Activated T-helper 1 cell treated with anti-CD3 and anti-CD28 coated beads, Interleukin-12 subunit alpha, Interleukin-12 subunit beta, Interleukin-2, Interleukin-4 antibody, amounts not matched to agents 30 ng/mL and 10 ng/mL and 1 ng/mL, durations not matched to agents 14 hours and 24 hours and 36 hours (primary cell): ENCODE measurements at regions not wholly inside any gene's neighbourhood (a gene's known extent, or its start where the extent isn't known, plus 50 kb on each side); places are given as distances from the start of the nearest gene placed in this dataset.
"Not testable (repeated sequence)": the region's sequence is repeated elsewhere in the genome, so short reads cannot be mapped to it uniquely, and the experiment has no call there.

Experiments used
- DNase-seq: peaks from one replicate; pipeline ENCODE4 v3.0.0; 2021; ENCODE audit warnings: low spot score
- H3K27ac Mint-ChIP-seq: one replicate; pipeline ENCODE4 v1.8.0; 2021; ENCODE audit warnings: mild to moderate bottlenecking, mixed read lengths
- H3K27me3 Mint-ChIP-seq: one replicate; pipeline ENCODE4 v1.8.0; 2022; ENCODE audit warnings: mild to moderate bottlenecking, moderate library complexity, mixed read lengths; ENCODE audit not compliant: insufficient read depth
- H3K36me3 Mint-ChIP-seq: one replicate; pipeline ENCODE4 v1.8.0; 2021; ENCODE audit warnings: low read depth, mixed read lengths
- H3K4me1 Mint-ChIP-seq: one replicate; pipeline ENCODE4 v1.8.0; 2021; ENCODE audit warnings: low read depth, mixed read lengths
- H3K4me3 Mint-ChIP-seq: one replicate; pipeline ENCODE4 v1.8.0; 2021; ENCODE audit warnings: mild to moderate bottlenecking, moderate library complexity, mixed read lengths
- H3K9me3 Mint-ChIP-seq: one replicate; pipeline ENCODE4 v1.8.0; 2021; ENCODE audit warnings: mixed read lengths
- intact Hi-C: fragments of 100-400 bp; cut with micrococcal nuclease; formaldehyde crosslinking; loops from one replicate; pipeline ENCODE4 v1.15.1; 2024

DNA sequence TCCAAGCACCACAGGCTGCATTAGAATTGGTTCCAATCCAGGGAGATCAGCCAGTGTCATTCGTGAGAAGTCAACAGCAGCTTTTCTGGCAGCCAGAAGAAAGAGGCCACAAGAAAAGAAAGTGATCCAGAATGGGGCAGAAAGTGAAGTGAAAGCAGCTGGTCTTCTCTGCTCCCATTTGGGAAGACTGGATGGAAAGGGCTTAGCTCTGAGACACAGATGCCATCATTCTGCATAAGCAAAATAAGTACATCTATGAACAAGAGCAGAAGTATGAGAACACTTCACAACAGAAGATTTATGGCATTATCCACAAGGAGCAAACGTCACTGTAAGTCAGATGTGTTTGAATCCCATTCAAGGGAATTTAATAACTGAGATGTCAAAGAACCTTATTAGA, 326.5 kb upstream of the ESRRG start:
- no peaks in the 10 kb centered on the region for H3K27me3 Mint-ChIP-seq
- H3K4me1 Mint-ChIP-seq, result no peaks in the 10 kb centered on the region
- DNase-seq, result no peak
- intact Hi-C loops, result no loop called here
- no peaks in the 10 kb centered on the region for H3K36me3 Mint-ChIP-seq
- no peak overlapping the region for H3K27ac Mint-ChIP-seq
- no peaks in the 10 kb centered on the region for H3K9me3 Mint-ChIP-seq
- H3K4me3 Mint-ChIP-seq, result no peak overlapping the region

DNA sequence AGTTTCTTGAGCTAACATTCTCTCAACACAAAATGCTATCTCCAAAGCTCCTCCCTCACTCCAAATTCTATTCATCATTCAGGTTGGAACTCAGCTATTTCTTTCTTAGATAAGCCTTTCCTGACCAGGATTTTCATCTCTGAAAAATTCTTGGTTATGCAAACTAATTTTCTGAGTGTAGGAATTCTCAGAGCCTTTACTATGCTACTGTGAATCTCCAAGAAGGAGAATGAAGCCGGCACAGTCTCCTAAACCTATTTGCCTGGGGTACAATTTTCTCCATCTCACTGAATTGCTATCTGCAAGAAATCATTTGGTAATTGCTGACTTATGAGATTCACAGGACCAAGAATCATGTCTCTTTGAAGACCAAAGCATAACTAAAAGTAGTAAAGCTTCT, 325.9 kb upstream of the ESRRG start:
- H3K36me3 Mint-ChIP-seq, result no peaks in the 10 kb centered on the region
- intact Hi-C loops, result no loop called here
- no peak overlapping the region for H3K27ac Mint-ChIP-seq
- H3K4me3 Mint-ChIP-seq, result no peak overlapping the region
- H3K9me3 Mint-ChIP-seq, result no peaks in the 10 kb centered on the region
- no peaks in the 10 kb centered on the region for H3K27me3 Mint-ChIP-seq
- no peak for DNase-seq
- H3K4me1 Mint-ChIP-seq, result no peaks in the 10 kb centered on the region

DNA sequence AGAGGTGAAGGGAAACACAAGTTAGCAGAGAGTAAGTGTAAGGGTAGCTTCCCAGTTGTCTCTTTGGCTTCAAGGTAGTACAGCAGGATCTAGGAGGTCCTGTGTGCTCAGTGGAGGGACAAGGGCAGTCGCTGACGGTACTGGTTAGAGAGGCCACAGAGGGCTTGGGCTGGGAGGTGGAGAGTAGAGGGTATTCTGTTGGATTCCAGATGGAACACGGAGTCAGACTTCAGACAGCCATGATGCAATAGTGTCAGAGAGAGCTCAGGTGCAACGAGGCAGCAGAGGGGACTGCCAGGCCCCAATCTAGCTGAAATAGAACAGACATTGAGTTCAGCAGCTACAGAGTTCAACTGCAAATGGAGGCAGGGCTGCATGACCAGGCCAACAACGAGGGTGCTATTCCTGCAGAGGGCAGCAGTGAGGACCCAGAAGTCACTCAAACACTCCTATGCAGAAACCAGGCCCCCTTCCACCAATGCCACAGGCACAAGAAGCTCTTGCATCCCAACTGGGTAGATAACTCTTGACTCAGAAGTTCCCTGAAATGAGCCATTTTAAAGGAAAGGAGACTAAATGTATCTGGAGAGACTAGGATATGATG, 325.0 kb upstream of the ESRRG start:
- Mint-ChIP-seq H3K4me3 (no peak overlapping the region), H3K4me1 (no peaks in the 10 kb centered on the region), H3K36me3 (no peaks in the 10 kb centered on the region), H3K27me3 (no peaks in the 10 kb centered on the region), H3K27ac (no peak overlapping the region), H3K9me3 (no peaks in the 10 kb centered on the region)
- intact Hi-C loops, result no loop called here
- DNase-seq, result no peak

DNA sequence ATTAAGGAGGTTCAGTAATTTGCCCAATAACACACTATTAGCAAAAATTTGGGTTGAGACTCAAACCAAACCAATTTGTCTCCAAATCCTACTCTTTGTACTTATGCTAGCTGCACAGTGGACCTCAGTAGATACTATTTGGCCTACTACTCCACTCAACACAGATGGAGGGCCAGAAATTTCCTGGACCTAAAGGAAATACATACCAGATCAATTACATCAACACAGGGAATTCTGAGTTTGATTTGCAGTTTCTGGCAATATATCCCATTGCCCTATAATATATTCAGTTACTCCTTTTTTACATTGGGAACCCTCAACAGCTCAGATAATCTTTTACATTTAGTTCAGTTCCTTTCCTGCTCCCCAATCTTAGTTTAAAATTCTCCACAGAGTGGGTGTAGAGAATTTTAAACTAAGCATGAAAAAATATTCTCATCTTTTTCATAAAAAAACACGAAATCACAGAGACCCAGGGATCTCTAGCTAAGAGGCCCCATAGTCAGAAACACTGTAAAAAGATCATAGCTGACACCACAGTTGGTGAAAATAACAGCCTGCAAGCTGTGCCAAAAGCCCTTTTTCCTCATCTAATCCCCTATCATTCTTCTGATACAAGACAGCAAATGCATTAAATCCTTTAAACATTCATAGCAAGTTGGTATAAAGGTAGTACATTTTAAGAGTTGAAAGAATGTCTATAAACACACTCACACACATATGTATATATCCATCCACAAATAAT, 317.7 kb upstream of the ESRRG start:
- no peak for DNase-seq
- H3K4me3 Mint-ChIP-seq, result no peak overlapping the region
- no peaks in the 10 kb centered on the region for H3K36me3 Mint-ChIP-seq
- H3K4me1 Mint-ChIP-seq, result no peaks in the 10 kb centered on the region
- H3K27me3 Mint-ChIP-seq, result no peaks in the 10 kb centered on the region
- peaks cover 28% of the 10 kb centered on the region for H3K9me3 Mint-ChIP-seq
- intact Hi-C loops, result no loop called here
- no peak overlapping the region for H3K27ac Mint-ChIP-seq

DNA sequence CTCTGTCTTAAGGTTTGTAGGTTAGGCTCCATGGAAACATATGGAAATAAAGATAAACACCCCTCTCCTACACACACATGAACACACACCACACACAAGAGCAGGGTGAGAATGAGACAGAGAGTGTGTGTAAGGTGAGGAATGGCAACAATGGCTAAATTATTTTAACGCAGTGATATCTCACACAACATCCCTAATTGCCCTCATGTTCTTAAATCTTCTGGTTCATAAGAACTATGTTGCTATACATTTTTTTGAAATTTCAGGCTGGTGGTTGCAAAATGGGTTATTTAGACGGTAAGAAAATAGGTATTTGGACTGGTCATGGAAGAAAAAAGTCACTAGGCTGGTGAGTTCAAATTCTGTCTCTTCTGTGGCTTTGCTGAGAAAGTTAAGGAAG, 316.7 kb upstream of the ESRRG start:
- no peaks in the 10 kb centered on the region for H3K4me1 Mint-ChIP-seq
- H3K27ac Mint-ChIP-seq, result no peak overlapping the region
- no peak for DNase-seq
- H3K36me3 Mint-ChIP-seq, result no peaks in the 10 kb centered on the region
- intact Hi-C loops, result no loop called here
- H3K4me3 Mint-ChIP-seq, result no peak overlapping the region
- H3K27me3 Mint-ChIP-seq, result no peaks in the 10 kb centered on the region
- H3K9me3 Mint-ChIP-seq, result peaks cover 28% of the 10 kb centered on the region

DNA sequence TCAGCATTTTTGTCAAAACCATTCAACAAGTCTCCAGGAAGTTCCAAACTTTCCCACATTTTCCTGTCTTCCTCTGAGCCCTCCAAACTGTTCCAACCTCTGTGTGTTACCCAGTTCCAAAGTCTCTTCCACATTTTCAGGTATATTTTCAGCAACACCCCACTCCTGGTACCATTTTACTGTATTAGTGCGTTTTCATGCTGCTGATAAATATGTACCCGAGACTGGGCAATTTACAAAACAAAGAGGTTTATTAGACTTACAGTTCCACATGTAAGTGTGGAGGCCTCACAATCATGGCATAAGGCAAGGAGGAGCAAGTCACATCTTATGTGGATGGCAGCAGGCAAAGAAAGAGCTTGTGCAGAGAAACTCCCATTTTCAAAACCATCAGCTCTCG, 315.9 kb upstream of the ESRRG start:
- H3K27ac Mint-ChIP-seq, H3K36me3 Mint-ChIP-seq, H3K4me3 Mint-ChIP-seq, DNase-seq, intact Hi-C loops, H3K4me1 Mint-ChIP-seq, H3K27me3 Mint-ChIP-seq: not testable (repeated sequence)
- peaks cover 28% of the 10 kb centered on the region for H3K9me3 Mint-ChIP-seq

DNA sequence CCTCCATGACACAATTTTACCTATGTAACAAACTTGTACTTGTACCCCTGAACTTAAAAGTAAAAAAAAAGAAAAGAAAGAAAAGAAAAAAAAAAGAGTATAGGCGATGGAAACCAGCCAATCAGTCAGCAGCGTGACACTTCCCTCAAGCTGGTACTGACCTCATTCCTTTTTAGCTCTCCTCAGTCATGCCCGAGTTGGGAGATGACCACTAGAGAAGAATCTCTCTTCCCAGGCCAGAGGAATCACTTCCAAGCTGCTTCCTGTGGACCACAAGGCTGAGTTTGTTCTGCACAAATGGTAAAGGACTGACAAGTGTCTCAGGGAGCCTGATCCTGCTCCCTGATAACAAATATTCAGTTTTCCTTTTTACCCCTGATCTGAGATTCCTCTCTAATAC, 313.5 kb upstream of the ESRRG start:
- Mint-ChIP-seq H3K27me3 (no peaks in the 10 kb centered on the region), H3K9me3 (peaks cover 28% of the 10 kb centered on the region), H3K4me3 (no peak overlapping the region), H3K36me3 (no peaks in the 10 kb centered on the region), H3K27ac (no peak overlapping the region), H3K4me1 (no peaks in the 10 kb centered on the region)
- no peak for DNase-seq
- intact Hi-C loops, result no loop called here

DNA sequence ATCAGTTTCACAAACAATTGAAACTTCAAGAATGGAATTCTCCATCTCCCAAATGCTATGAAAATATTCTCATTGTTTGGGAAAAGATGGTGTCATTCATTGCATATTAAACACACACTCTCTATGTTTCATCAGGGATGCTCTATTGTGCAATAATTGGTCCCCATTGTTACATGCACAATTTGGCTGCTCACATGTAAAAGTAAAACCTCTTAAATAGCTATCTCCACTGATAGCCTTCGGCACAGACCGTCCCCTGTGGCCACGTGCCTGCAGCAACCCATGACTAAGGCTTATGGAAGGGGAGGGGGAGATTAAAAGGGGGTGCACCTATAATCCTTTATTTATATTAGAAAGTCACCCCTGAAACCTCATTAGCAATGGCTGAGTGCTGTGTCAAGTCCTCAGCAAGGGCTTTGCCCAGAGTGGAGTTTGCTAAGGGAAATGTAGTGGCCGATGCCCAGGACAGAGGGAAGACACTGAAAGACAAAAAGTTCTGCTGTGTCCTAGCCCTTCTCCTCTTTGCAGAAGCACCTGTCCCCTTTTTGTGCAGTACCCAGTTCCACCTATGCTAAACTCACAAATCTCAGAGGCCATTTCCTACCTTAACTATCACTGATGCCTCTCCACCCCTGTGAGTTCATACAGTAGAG, 309.6 kb upstream of the ESRRG start:
- Mint-ChIP-seq H3K4me1 (no peaks in the 10 kb centered on the region), H3K36me3 (no peaks in the 10 kb centered on the region), H3K9me3 (peaks cover 11% of the 10 kb centered on the region), H3K27me3 (no peaks in the 10 kb centered on the region), H3K4me3 (no peak overlapping the region), H3K27ac (no peak overlapping the region)
- DNase-seq, result no peak
- intact Hi-C loops, result no loop called here

DNA sequence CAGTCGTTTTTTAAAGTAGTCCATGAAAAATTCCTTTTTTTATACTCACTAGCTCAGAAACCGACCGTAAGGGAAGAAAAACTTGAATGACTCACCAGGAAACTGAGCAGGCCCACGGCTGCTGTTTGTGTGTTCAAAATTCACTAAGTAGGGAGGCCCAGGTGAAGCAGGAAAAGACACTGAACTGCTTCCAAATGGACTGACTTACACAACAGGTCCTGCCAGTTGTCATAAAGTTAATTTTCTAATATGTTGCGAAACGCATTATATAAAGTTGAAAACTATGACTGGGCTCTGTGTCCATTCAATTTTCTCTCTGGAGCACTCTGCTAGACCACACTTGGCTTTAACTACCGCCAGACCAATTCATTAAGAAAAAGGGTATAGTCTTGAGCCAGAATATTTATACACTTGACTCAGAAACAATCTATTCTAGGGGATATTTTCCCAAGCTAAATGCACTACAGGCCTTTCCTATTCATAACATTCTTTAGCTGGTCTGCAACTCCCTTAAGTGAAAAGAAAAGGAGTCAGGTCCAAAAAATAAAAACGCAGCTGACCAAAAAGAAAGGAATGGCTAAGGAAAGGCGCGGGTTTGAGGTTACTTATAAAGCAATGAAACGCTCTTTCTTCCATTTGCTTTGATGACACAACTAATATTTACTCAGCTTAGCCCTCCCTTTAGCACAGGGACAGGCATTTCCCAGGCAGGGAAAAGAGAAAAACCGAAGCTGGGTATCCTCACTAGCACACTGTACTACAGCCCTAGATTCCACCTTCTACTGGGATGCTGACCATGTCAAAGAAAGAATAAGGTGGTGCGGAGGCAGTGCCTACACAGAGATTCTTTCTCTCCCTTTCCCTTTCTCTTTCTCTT, 306.3 kb upstream of the ESRRG start:
- intact Hi-C loops, result no loop called here
- Mint-ChIP-seq H3K27me3 (peaks cover 3% of the 10 kb centered on the region), H3K4me1 (peaks cover 4% of the 10 kb centered on the region), H3K9me3 (peaks cover 3% of the 10 kb centered on the region), H3K36me3 (no peaks in the 10 kb centered on the region), H3K27ac (no peak overlapping the region), H3K4me3 (no peak overlapping the region)
- no peak for DNase-seq

DNA sequence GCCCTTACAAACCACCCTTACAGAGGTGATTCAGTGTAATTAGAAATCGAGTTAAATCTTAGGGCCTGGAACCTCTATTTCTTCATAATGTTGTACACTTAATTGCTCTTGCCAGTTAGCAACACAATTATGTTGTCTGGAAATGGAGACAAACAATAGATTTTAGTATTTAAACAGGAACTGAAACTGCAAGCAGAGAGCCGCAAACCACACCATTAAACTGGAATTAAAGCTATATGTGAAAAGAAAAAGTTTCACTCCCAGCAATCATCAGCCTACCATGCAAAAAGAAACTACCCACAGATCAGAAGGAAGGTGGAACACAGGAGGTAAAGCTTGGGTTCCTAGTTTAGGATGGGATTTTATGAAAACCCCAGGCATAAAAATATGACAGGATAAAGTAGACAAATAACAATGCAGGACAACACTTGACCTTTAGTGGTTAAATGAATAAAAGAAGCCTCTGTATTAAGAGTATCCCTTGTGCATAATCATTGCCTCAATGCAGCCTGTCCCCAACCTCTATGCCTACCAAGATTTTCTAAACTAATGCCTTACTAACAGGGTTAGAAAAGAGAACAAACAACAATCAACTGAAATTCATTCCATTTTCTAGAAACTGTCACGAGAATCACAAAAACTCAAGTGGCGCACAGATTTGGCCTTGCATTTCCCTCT, 304.3 kb upstream of the ESRRG start:
- no peak overlapping the region for H3K27ac Mint-ChIP-seq
- DNase-seq, result no peak
- H3K4me1 Mint-ChIP-seq, result peaks cover 4% of the 10 kb centered on the region
- peaks cover 3% of the 10 kb centered on the region for H3K27me3 Mint-ChIP-seq
- no peak overlapping the region for H3K4me3 Mint-ChIP-seq
- no peaks in the 10 kb centered on the region for H3K36me3 Mint-ChIP-seq
- intact Hi-C loops, result no loop called here
- H3K9me3 Mint-ChIP-seq, result peaks cover 3% of the 10 kb centered on the region

DNA sequence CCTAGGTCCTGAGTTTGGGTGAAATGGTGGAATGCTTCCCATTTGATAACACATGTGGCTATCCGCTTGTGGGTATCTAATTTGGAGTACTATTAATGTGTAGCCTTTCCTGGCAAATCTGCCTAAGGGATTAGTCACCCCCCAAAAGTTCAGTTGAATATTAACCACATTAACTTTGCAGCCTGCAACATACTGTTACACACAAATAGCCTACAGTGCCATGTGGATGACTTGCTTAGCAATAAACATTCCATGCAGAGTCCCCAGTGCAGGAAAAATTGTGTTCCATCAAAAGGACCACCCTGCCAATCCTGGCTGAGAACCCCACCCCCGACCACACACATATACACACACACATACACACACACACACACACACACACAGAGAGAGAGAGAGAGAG, 303.3 kb upstream of the ESRRG start:
- Mint-ChIP-seq H3K27ac (no peak overlapping the region), H3K4me1 (peaks cover 4% of the 10 kb centered on the region), H3K4me3 (no peak overlapping the region), H3K9me3 (peaks cover 3% of the 10 kb centered on the region), H3K36me3 (no peaks in the 10 kb centered on the region), H3K27me3 (peaks cover 3% of the 10 kb centered on the region)
- intact Hi-C loops, result no loop called here
- DNase-seq, result no peak

DNA sequence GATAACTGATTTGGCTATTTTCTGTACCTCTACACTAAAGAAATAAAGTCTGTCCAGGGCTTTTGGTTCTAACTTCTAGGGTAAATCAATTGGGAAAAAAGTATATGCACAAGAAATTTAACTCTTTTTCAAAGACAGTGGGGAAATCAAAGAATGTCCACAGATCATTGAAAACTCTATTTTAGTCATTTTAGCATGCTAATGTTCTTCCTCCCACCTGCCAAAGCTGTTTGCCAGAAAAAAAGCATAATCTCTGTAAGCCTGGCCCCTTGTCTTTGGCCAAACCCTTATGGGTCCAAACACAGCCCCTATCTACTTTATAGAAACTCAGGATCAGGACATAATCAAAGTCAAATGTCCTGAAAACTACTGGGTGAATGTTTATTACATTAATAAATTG, 302.2 kb upstream of the ESRRG start:
- H3K27ac Mint-ChIP-seq, result no peak overlapping the region
- intact Hi-C loops, result no loop called here
- DNase-seq, result no peak
- peaks cover 3% of the 10 kb centered on the region for H3K27me3 Mint-ChIP-seq
- H3K36me3 Mint-ChIP-seq, result no peaks in the 10 kb centered on the region
- peaks cover 4% of the 10 kb centered on the region for H3K4me1 Mint-ChIP-seq
- H3K9me3 Mint-ChIP-seq, result no peaks in the 10 kb centered on the region
- H3K4me3 Mint-ChIP-seq, result no peak overlapping the region
